ENCODE measurements at regions not wholly inside any gene's neighbourhood (a gene's known extent, or its start where the extent isn't known, plus 50 kb on each side); places are given as distances from the start of the nearest gene placed in this dataset.

GRCh38 chr6:11429577-11429976, 108.0 kb upstream of the TMEM170B start:
- TF ChIP-seq CTCF (IDR thresholded peaks at IDR 0.05) (no peak), POLR2AphosphoS5 (IDR thresholded peaks at IDR 0.05) (no peak), POLR2A (IDR thresholded peaks at IDR 0.05) (no peak)

Data from upper lobe of left lung (tissue), 4 donors.